SK-N-SH treated with all-trans-retinoic acid at 6 μM for 48 hours (cell line): ENCODE measurements at regions not wholly inside any gene's neighbourhood (a gene's known extent, or its start where the extent isn't known, plus 50 kb on each side); places are given as distances from the start of the nearest gene placed in this dataset.
A peak's percentile ranks its signal among the peaks of the same experiment; 100 is the strongest.

Experiments
- ATAC-seq: fragments of 200-7000 bp; cut with Tn5 transposase; 3 replicates; pipeline ENCODE4 v1.9.1; 2020; ENCODE audit warnings: mild to moderate bottlenecking, moderate library complexity
- ARNTL ChIP-seq: fragments of 450-650 bp; formaldehyde crosslinking; IDR thresholded peaks from 2 replicates; pipeline ENCODE4 v1.5.0; 2020; ENCODE audit warnings: low read depth, mild to moderate bottlenecking, moderate library complexity, borderline replicate concordance
- CSDC2 ChIP-seq: fragments of 250-450 bp; sonication (Bioruptor Pico); IDR thresholded peaks from 2 replicates; pipeline ENCODE4 v1.5.0; 2020; ENCODE audit warnings: mild to moderate bottlenecking, moderate library complexity
- ESRRG ChIP-seq: fragments of 250-450 bp; sonication (Bioruptor Pico); IDR thresholded peaks from 2 replicates; pipeline ENCODE4 v1.6.1; 2021; ENCODE audit warnings: mild to moderate bottlenecking
- GLIS3 ChIP-seq: fragments of 250-450 bp; sonication (Bioruptor Pico); IDR thresholded peaks from 2 replicates; pipeline ENCODE4 v1.5.0; 2020; ENCODE audit warnings: mild to moderate bottlenecking, moderate library complexity
- ISL1 ChIP-seq: fragments of 250-450 bp; sonication (Bioruptor Pico); IDR thresholded peaks from 2 replicates; pipeline ENCODE4 v2.1.2; 2022; ENCODE audit warnings: mild to moderate bottlenecking, moderate library complexity
- OSR1 ChIP-seq: fragments of 250-450 bp; sonication (Bioruptor Pico); IDR thresholded peaks from 2 replicates; pipeline ENCODE4 v1.8.0; 2022; ENCODE audit warnings: moderate library complexity, mild to moderate bottlenecking, inconsistent platforms
- PPARA ChIP-seq: fragments of 250-450 bp; sonication (Bioruptor Pico); IDR thresholded peaks from 2 replicates; pipeline ENCODE4 v1.5.0; 2020; ENCODE audit warnings: mild to moderate bottlenecking, borderline replicate concordance
- RARB ChIP-seq: fragments of 250-450 bp; sonication (Bioruptor Pico); IDR thresholded peaks from 2 replicates; pipeline ENCODE4 v1.8.0; 2021; ENCODE audit warnings: mild to moderate bottlenecking, moderate library complexity
- SNAI2 ChIP-seq: fragments of 250-450 bp; sonication (Bioruptor Pico); IDR thresholded peaks from 2 replicates; pipeline ENCODE4 v1.5.0; 2020; ENCODE audit warnings: mild to moderate bottlenecking, moderate library complexity
- TOX ChIP-seq: fragments of 250-450 bp; sonication (Bioruptor Pico); IDR thresholded peaks from 2 replicates; pipeline ENCODE4 v1.8.0; 2021; ENCODE audit warnings: mild to moderate bottlenecking, moderate library complexity, borderline replicate concordance
- ZC3H10 ChIP-seq: fragments of 250-450 bp; sonication (Bioruptor Pico); IDR thresholded peaks from 2 replicates; pipeline ENCODE4 v1.5.1; 2021; ENCODE audit warnings: mild to moderate bottlenecking, moderate library complexity
- ZFP3 ChIP-seq: fragments of 250-450 bp; sonication (Bioruptor Pico); IDR thresholded peaks from 2 replicates; pipeline ENCODE4 v1.5.0; 2020; ENCODE audit warnings: mild to moderate bottlenecking, moderate library complexity
- ZFP30 ChIP-seq: fragments of 450-650 bp; formaldehyde crosslinking; IDR thresholded peaks from 2 replicates; pipeline ENCODE4 v1.5.0; 2022; ENCODE audit warnings: mild to moderate bottlenecking, moderate library complexity
- ZNF565 ChIP-seq: fragments of 450-650 bp; formaldehyde crosslinking; conservative IDR thresholded peaks from 2 replicates; pipeline ENCODE4 v1.5.0; 2020; ENCODE audit warnings: low read depth, mild to moderate bottlenecking, moderate library complexity
- ZNF70 ChIP-seq: fragments of 450-650 bp; formaldehyde crosslinking; IDR thresholded peaks from 2 replicates; pipeline ENCODE4 v1.5.0; 2020; ENCODE audit warnings: mild to moderate bottlenecking, moderate library complexity
- ZNF8 ChIP-seq: fragments of 450-650 bp; formaldehyde crosslinking; IDR thresholded peaks from 2 replicates; pipeline ENCODE4 v1.5.0; 2020; ENCODE audit warnings: mild to moderate bottlenecking, moderate library complexity
- TF ChIP-seq, protein P1 (sequence below): fragments of 250-450 bp; sonication (Bioruptor Pico); IDR thresholded peaks from 2 replicates; pipeline ENCODE4 v1.8.0; 2021; ENCODE audit warnings: low read depth, mild to moderate bottlenecking, moderate library complexity, borderline replicate concordance
- TF ChIP-seq, protein P2 (sequence below): fragments of 250-450 bp; sonication (Bioruptor Pico); IDR thresholded peaks from 2 replicates; pipeline ENCODE4 v1.5.1; 2020; ENCODE audit warnings: low read depth, mild to moderate bottlenecking, moderate library complexity
- TF ChIP-seq, protein P3 (sequence below): fragments of 250-450 bp; sonication (Bioruptor Pico); IDR thresholded peaks from 2 replicates; pipeline ENCODE4 v1.5.0; 2020; ENCODE audit warnings: mild to moderate bottlenecking, moderate library complexity
- TF ChIP-seq, protein P4 (sequence below): fragments of 250-450 bp; sonication (Bioruptor Pico); IDR thresholded peaks from 2 replicates; pipeline ENCODE4 v1.8.0; 2020; ENCODE audit warnings: mild to moderate bottlenecking, moderate library complexity, borderline replicate concordance
- TF ChIP-seq, protein P5 (sequence below): fragments of 250-450 bp; sonication (Bioruptor Pico); IDR thresholded peaks from 2 replicates; pipeline ENCODE4 v1.5.1; 2021; ENCODE audit warnings: mild to moderate bottlenecking, moderate library complexity

DNA sequence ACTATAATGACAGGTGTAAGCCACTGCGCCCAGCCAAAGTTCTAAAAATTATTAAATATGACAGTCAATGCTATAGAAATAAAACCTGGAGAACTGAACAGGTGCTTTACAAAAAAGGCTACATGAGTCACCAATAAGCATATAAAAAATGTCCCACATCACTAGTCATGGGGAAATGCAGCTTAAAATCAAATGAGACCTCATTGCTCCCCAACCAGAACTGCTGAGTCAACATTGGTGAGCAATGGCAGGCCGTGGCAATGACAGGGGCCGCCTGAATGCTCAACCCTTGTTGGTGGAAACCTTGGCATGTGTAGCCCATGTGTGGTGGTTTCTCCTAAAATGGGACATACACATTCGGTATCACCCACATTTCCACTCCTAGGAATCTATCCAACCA lies 352.3 kb upstream of the KLF6 start:
- ATAC-seq = no peak

DNA sequence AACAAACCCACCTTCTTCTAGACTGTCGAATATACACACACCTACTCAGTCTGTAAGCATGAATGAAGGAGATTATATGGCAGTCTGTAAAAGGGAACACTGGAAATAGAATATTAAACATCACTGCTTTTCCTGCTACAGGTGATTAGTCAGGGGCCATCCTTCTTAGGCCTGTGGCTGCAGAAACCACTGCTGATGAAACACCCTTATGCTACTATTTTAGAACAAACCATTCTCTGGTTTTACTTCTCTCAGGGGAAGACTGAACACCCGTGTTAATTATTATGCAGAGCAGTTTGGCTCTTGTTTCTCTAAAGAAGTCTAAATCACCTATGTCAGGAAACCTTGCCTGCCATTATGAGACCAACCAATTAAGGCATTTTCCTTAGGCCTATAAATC lies 351.1 kb upstream of the KLF6 start:
- ATAC-seq = no peak

More for the DNA sequence above, 352.3 kb upstream of the KLF6 start:
- TF ChIP-seq ZNF565 (no peak), SNAI2 (no peak), ZC3H10 (CRISPR knock-in tag) (no peak), ZNF70 (CRISPR knock-in tag) (no peak), ESRRG (CRISPR knock-in tag) (no peak), GLIS3 (CRISPR knock-in tag) (no peak), ZFP3 (CRISPR knock-in tag) (no peak), OSR1 (CRISPR knock-in tag) (no peak), CSDC2 (CRISPR knock-in tag) (no peak)
- TF ChIP-seq, protein P1, sequence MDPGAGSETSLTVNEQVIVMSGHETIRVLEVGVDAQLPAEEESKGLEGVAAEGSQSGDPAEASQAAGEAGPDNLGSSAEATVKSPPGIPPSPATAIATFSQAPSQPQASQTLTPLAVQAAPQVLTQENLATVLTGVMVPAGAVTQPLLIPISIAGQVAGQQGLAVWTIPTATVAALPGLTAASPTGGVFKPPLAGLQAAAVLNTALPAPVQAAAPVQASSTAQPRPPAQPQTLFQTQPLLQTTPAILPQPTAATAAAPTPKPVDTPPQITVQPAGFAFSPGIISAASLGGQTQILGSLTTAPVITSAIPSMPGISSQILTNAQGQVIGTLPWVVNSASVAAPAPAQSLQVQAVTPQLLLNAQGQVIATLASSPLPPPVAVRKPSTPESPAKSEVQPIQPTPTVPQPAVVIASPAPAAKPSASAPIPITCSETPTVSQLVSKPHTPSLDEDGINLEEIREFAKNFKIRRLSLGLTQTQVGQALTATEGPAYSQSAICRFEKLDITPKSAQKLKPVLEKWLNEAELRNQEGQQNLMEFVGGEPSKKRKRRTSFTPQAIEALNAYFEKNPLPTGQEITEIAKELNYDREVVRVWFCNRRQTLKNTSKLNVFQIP (CRISPR knock-in tag) = no peak
- TF ChIP-seq, protein P2, sequence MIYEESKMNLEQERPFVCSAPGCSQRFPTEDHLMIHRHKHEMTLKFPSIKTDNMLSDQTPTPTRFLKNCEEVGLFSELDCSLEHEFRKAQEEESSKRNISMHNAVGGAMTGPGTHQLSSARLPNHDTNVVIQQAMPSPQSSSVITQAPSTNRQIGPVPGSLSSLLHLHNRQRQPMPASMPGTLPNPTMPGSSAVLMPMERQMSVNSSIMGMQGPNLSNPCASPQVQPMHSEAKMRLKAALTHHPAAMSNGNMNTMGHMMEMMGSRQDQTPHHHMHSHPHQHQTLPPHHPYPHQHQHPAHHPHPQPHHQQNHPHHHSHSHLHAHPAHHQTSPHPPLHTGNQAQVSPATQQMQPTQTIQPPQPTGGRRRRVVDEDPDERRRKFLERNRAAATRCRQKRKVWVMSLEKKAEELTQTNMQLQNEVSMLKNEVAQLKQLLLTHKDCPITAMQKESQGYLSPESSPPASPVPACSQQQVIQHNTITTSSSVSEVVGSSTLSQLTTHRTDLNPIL = no peak
- TF ChIP-seq, protein P3, sequence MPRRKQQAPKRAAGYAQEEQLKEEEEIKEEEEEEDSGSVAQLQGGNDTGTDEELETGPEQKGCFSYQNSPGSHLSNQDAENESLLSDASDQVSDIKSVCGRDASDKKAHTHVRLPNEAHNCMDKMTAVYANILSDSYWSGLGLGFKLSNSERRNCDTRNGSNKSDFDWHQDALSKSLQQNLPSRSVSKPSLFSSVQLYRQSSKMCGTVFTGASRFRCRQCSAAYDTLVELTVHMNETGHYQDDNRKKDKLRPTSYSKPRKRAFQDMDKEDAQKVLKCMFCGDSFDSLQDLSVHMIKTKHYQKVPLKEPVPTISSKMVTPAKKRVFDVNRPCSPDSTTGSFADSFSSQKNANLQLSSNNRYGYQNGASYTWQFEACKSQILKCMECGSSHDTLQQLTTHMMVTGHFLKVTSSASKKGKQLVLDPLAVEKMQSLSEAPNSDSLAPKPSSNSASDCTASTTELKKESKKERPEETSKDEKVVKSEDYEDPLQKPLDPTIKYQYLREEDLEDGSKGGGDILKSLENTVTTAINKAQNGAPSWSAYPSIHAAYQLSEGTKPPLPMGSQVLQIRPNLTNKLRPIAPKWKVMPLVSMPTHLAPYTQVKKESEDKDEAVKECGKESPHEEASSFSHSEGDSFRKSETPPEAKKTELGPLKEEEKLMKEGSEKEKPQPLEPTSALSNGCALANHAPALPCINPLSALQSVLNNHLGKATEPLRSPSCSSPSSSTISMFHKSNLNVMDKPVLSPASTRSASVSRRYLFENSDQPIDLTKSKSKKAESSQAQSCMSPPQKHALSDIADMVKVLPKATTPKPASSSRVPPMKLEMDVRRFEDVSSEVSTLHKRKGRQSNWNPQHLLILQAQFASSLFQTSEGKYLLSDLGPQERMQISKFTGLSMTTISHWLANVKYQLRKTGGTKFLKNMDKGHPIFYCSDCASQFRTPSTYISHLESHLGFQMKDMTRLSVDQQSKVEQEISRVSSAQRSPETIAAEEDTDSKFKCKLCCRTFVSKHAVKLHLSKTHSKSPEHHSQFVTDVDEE (CRISPR knock-in tag) = no peak

DNA sequence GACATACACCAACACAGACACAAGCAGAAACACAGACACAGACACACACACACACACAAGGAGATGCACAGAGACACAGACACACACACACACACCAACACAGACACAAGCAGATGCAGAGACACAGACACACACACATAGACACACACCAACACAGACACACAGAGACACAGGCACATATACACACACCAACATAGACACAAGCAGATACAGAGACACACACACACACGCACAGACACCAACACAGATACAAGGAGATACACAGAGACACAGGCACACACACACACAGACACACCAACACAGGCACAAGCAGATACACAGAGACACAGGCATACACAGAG lies 347.2 kb upstream of the KLF6 start:
- ATAC-seq = peak; percentile 20; the same call in 1 of the 3 replicates
- TF ChIP-seq, protein P1 (CRISPR knock-in tag) = no peak
- TF ChIP-seq, protein P4, sequence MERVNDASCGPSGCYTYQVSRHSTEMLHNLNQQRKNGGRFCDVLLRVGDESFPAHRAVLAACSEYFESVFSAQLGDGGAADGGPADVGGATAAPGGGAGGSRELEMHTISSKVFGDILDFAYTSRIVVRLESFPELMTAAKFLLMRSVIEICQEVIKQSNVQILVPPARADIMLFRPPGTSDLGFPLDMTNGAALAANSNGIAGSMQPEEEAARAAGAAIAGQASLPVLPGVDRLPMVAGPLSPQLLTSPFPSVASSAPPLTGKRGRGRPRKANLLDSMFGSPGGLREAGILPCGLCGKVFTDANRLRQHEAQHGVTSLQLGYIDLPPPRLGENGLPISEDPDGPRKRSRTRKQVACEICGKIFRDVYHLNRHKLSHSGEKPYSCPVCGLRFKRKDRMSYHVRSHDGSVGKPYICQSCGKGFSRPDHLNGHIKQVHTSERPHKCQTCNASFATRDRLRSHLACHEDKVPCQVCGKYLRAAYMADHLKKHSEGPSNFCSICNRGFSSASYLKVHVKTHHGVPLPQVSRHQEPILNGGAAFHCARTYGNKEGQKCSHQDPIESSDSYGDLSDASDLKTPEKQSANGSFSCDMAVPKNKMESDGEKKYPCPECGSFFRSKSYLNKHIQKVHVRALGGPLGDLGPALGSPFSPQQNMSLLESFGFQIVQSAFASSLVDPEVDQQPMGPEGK (CRISPR knock-in tag) = no peak
- no peak for TF ChIP-seq ZNF70 (CRISPR knock-in tag)
- TF ChIP-seq CSDC2 (CRISPR knock-in tag) = no peak
- no peak for TF ChIP-seq ZFP30 (CRISPR knock-in tag)
- no peak for TF ChIP-seq ISL1
- no peak for TF ChIP-seq ZFP3 (CRISPR knock-in tag)
- TF ChIP-seq PPARA (CRISPR knock-in tag) = no peak

More for the DNA sequence above, 351.1 kb upstream of the KLF6 start:
- TF ChIP-seq RARB (CRISPR knock-in tag) = no peak
- no peak for TF ChIP-seq CSDC2 (CRISPR knock-in tag)
- no peak for TF ChIP-seq ZC3H10 (CRISPR knock-in tag)
- no peak for TF ChIP-seq ARNTL (CRISPR knock-in tag)
- TF ChIP-seq, protein P5, sequence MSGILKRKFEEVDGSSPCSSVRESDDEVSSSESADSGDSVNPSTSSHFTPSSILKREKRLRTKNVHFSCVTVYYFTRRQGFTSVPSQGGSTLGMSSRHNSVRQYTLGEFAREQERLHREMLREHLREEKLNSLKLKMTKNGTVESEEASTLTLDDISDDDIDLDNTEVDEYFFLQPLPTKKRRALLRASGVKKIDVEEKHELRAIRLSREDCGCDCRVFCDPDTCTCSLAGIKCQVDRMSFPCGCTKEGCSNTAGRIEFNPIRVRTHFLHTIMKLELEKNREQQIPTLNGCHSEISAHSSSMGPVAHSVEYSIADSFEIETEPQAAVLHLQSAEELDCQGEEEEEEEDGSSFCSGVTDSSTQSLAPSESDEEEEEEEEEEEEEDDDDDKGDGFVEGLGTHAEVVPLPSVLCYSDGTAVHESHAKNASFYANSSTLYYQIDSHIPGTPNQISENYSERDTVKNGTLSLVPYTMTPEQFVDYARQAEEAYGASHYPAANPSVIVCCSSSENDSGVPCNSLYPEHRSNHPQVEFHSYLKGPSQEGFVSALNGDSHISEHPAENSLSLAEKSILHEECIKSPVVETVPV (CRISPR knock-in tag) = no peak
- TF ChIP-seq, protein P2 = no peak
- no peak for TF ChIP-seq OSR1 (CRISPR knock-in tag)
- no peak for TF ChIP-seq TOX (CRISPR knock-in tag)
- TF ChIP-seq, protein P3 (CRISPR knock-in tag) = no peak
- TF ChIP-seq ZNF8 (CRISPR knock-in tag) = no peak
